GM13976 (cell line): ENCODE measurements at regions not wholly inside any gene's neighbourhood (a gene's known extent, or its start where the extent isn't known, plus 50 kb on each side); places are given as distances from the start of the nearest gene placed in this dataset.

Source experiments
- DNase-seq: peaks from one replicate; pipeline ENCODE4 v3.0.0; 2012; ENCODE audit warnings: low spot score
- in situ Hi-C: fragments of 300-500 bp; cut with MboI; formaldehyde crosslinking; loops from one replicate; pipeline ENCODE4 v1.12.0; 2022; ENCODE audit warnings: low sequenced_read_pairs, mixed read lengths, inconsistent platforms; ENCODE audit not compliant: unreplicated experiment
- TF ChIP-seq, protein P1 (sequence below): IDR thresholded peaks from 2 replicates; pipeline ENCODE4 v1.5.1; 2012; ENCODE audit warnings: borderline replicate concordance, mild to moderate bottlenecking; ENCODE audit not compliant: insufficient read depth; ENCODE audit errors: extremely low read depth, missing control alignments, control extremely low read depth

- no peak for DNase-seq
- TF ChIP-seq, protein P1, sequence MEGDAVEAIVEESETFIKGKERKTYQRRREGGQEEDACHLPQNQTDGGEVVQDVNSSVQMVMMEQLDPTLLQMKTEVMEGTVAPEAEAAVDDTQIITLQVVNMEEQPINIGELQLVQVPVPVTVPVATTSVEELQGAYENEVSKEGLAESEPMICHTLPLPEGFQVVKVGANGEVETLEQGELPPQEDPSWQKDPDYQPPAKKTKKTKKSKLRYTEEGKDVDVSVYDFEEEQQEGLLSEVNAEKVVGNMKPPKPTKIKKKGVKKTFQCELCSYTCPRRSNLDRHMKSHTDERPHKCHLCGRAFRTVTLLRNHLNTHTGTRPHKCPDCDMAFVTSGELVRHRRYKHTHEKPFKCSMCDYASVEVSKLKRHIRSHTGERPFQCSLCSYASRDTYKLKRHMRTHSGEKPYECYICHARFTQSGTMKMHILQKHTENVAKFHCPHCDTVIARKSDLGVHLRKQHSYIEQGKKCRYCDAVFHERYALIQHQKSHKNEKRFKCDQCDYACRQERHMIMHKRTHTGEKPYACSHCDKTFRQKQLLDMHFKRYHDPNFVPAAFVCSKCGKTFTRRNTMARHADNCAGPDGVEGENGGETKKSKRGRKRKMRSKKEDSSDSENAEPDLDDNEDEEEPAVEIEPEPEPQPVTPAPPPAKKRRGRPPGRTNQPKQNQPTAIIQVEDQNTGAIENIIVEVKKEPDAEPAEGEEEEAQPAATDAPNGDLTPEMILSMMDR: no peak
- in situ Hi-C loops: no loop called here
Measured at GRCh38 chr12:107221913-107222312, 128.6 kb upstream of the CRY1 start.

- no peak for DNase-seq
- TF ChIP-seq, protein P1: no peak
Measured at GRCh38 chr12:107223821-107224220, 130.5 kb upstream of the CRY1 start.

GRCh38 chr12:107225635-107226034 lies 132.3 kb upstream of the CRY1 start:
- in situ Hi-C loops: no loop called here
- TF ChIP-seq, protein P1: no peak
- DNase-seq: no peak

More at GRCh38 chr12:107223821-107224220, 130.5 kb upstream of the CRY1 start:
- in situ Hi-C loops: no loop called here

DNA sequence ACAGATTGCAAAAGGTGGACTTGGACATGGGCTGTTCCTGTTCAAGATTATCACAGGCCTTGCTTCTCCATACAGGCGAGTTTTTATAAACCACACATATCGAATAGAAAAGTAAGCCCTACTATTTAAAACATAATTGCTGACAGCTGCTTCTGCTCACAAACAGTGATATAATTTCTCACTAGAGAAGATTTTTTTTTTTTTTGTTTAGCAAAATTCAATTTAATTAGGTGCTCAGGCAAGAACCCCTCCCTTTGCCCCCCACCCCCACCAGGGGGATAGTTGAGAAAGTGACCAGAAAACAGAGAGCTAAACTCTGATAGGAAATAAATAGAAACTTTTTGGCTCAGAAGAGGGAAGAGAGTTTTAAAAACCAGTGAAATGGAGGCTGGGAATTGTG lies 132.8 kb upstream of the CRY1 start:
- TF ChIP-seq, protein P1: no peak
- in situ Hi-C loops: no loop called here
- DNase-seq: no peak

DNA sequence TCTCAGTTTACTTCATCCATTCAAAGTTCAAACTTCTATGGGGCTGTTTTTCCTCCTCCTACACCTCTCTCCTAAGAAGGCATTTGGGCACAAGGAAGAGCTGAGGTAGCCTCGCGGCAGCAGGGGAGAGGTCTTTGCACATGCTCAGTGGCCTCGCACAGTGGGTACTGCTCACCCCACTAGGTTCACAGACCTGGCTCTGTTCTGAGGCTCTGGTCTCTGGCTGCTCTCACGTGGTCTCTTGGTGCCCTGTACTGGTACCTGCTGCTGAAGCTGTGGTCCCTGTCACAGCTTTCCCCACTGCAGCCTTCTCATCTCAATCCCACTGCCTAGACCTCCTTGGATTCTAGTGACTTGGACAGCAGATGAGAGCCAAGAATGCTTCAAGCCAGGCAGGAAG lies 134.7 kb upstream of the CRY1 start:
- in situ Hi-C loops: no loop called here
- TF ChIP-seq, protein P1: no peak
- DNase-seq: no peak

DNA sequence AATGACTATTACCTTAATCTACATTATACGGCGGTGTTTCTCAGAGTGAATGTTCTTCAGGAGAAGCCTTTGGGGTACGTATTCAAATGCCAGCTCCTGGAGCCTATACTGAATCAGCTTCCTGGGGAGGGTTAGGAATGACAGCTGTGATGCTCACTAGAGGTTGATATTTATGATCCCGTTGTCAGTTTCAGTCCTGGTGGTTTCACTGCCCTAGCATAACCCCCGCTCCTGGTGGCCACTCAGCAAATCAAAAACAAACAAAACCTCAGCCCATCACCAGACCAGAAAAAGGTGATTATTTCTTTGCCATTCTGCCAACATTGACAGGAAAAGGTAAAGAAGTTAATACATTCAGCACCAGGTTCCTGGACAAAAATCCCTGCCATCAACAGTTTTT lies 136.5 kb upstream of the CRY1 start:
- in situ Hi-C loops: no loop called here
- no peak for DNase-seq
- TF ChIP-seq, protein P1: no peak

DNA sequence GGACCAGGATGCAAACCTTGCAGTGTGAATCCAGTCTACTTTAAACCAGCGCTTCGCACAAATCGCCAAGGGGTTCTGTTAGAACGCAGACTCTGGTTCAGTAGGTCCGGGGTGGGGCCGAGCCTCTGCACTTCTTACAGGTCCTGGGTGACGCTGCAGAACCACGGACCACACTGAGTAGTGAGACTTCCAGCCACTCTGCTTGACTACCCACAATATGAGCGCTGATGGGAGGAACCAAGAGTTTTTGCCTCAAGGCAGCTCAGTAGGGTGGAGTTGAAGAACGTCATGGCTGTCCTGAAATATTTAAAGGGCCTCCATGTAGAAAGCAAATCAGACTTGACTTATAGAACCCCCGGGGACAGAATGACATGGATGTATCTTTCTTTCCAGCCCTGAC lies 138.0 kb upstream of the CRY1 start:
- in situ Hi-C loops: no loop called here
- DNase-seq: no peak
- TF ChIP-seq, protein P1: no peak
